Frontal cortex (tissue), 3 donors: ENCODE measurements at regions not wholly inside any gene's neighbourhood (a gene's known extent, or its start where the extent isn't known, plus 50 kb on each side); places are given as distances from the start of the nearest gene placed in this dataset.
"Not testable (repeated sequence)": the region's sequence is repeated elsewhere in the genome, so short reads cannot be mapped to it uniquely, and the experiment has no call there.

Experiments
- DNase-seq, 2 donors: peaks; one replicate each; pipeline ENCODE4 v3.0.0; 2012; ENCODE audit warnings: low spot score in 2 of 2
- FAIRE-seq: peaks from 2 replicates; lab custom pipeline; 2012; peaks lifted over from hg19 to GRCh38; lab: Jason Lieb, UNC
- donor health status: control.
- donor health status: control.
- donor health status: control.

GRCh38 chr5:133861161-133861737 is 107.2 kb downstream of the C5orf15 start:
- FAIRE-seq (no peak), DNase-seq (no peak)

- no peak for FAIRE-seq
- DNase-seq = no peak
These were observed 109.4 kb downstream of the C5orf15 start for GRCh38 chr5:133859073-133859472.

- not testable (repeated sequence) for FAIRE-seq
These were observed 110.7 kb downstream of the C5orf15 start for GRCh38 chr5:133857595-133858313.

GRCh38 chr5:133854554-133854953 is 113.9 kb downstream of the C5orf15 start:
- DNase-seq = no peak
- FAIRE-seq = no peak

More at GRCh38 chr5:133857595-133858313, 110.7 kb downstream of the C5orf15 start:
- DNase-seq = not testable (repeated sequence)

- FAIRE-seq (no peak), DNase-seq (no peak)
These were observed 114.6 kb downstream of the C5orf15 start for GRCh38 chr5:133853646-133854365.

- no peak for FAIRE-seq
These were observed 116.9 kb downstream of the C5orf15 start for GRCh38 chr5:133851521-133851920.

GRCh38 chr5:133850811-133851210 is 117.6 kb downstream of the C5orf15 start:
- FAIRE-seq = no peak
- no peak for DNase-seq

More at GRCh38 chr5:133851521-133851920, 116.9 kb downstream of the C5orf15 start:
- no peak for DNase-seq

GRCh38 chr5:133849116-133849515 is 119.3 kb downstream of the C5orf15 start:
- FAIRE-seq (no peak), DNase-seq (no peak)

- FAIRE-seq = no peak
- DNase-seq = no peak
These were observed 120.0 kb downstream of the C5orf15 start for GRCh38 chr5:133848341-133848811.

- DNase-seq (no peak), FAIRE-seq (no peak)
These were observed 120.5 kb downstream of the C5orf15 start for GRCh38 chr5:133847886-133848285.

GRCh38 chr5:133847301-133847700 is 121.1 kb downstream of the C5orf15 start:
- DNase-seq (no peak), FAIRE-seq (no peak)

- DNase-seq = peak in 1 of 2 donors; percentile 30
- no peak for FAIRE-seq
These were observed 121.8 kb downstream of the C5orf15 start for GRCh38 chr5:133846478-133847226.

- DNase-seq (no peak), FAIRE-seq (no peak)
These were observed 123.2 kb downstream of the C5orf15 start for GRCh38 chr5:133845271-133845670.

GRCh38 chr5:133844836-133845235 is 123.6 kb downstream of the C5orf15 start:
- no peak for DNase-seq
- no peak for FAIRE-seq

GRCh38 chr5:133843911-133844310 is 124.5 kb downstream of the C5orf15 start:
- no peak for DNase-seq
- no peak for FAIRE-seq

GRCh38 chr5:133842846-133843611 is 125.4 kb downstream of the C5orf15 start:
- no peak for DNase-seq
- no peak for FAIRE-seq

- no peak for DNase-seq
- no peak for FAIRE-seq
These were observed 126.3 kb downstream of the C5orf15 start for GRCh38 chr5:133841831-133842750.

- FAIRE-seq = no peak
- no peak for DNase-seq
These were observed 128.3 kb downstream of the C5orf15 start for GRCh38 chr5:133840168-133840567.
